Right hindlimb (tissue), 1 donor: ENCODE measurements at regions not wholly inside any gene's neighbourhood (a gene's known extent, or its start where the extent isn't known, plus 50 kb on each side); places are given as distances from the start of the nearest gene placed in this dataset.
"Not testable (repeated sequence)": the region's sequence is repeated elsewhere in the genome, so short reads cannot be mapped to it uniquely, and the experiment has no call there.

Experiments used
- DNase-seq: peaks from one replicate; pipeline ENCODE4 v3.0.0-alpha.2; 2018

GRCh38 chr7:153410997-153411642 lies 641.1 kb upstream of the DPP6 start:
- not testable (repeated sequence) for DNase-seq

DNA sequence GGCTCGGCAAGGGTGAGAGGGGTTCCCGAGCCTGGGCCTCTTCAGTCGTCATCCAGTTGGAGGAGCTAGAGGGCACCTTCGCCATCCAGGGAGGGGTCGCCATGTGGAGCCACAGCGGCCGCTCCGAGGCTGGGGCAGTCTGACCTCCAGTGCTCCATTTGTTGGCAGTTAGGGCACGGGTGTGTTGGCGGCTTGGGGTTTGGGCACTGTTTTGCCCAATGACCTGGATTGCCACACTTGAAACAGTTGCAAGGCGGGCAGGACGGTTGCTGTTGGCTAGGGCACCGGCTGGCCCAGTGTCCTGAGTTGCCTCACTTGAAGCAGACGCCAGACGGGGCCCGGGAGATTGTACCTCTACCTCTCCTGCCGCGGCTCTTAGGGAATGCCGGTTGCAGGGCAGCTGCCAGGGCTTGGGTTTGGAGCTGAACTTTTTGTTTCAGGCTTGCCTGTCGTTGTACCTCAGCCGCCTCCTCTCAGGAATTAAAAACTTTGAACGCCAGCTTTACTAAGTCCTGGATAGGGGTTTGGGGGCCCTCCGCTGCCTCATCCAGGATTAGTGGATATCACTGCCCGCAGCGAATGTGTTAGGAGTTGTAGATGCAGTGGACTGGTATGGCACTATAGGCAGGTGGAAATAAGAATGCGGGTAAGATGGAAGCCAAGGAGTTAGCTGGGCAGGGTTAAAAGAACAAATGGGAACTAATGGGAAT lies 639.9 kb upstream of the DPP6 start:
- DNase-seq = not testable (repeated sequence)

DNA sequence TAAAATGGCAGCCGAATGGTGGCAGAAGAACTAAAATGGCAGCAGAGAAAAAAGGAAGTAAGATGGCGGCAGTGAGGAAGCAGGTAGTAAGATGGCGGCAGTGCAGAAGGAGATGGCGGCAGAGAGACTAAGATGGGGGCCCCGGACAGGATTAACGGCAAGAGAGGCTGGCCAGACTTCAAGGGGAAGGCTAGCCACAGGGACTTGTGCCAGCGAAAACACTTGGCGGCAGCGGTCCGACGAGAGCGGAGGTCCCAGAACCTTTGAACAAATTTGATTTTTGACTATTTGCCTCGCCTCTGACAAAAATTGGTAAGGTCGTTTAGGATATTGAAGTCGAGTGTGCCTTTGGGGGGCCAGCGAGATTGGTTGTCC lies 639.4 kb upstream of the DPP6 start:
- DNase-seq = not testable (repeated sequence)

DNA sequence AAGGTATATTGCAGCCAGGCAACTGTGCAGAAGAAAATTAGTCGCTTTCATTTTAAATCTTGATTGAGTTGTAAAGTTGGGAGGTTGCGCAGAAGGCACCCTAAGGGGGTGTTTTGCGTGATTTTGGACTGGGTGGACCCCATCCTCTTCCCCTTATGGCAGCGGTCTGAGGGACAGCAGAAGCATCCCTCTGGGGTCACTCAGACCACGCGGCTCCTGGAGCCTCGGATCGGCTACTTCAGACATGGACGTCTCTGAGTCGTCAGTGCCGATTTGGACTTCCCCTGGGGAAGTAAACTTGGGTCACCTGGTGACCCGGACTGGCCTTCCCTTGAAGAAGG lies 639.0 kb upstream of the DPP6 start:
- DNase-seq = no peak

DNA sequence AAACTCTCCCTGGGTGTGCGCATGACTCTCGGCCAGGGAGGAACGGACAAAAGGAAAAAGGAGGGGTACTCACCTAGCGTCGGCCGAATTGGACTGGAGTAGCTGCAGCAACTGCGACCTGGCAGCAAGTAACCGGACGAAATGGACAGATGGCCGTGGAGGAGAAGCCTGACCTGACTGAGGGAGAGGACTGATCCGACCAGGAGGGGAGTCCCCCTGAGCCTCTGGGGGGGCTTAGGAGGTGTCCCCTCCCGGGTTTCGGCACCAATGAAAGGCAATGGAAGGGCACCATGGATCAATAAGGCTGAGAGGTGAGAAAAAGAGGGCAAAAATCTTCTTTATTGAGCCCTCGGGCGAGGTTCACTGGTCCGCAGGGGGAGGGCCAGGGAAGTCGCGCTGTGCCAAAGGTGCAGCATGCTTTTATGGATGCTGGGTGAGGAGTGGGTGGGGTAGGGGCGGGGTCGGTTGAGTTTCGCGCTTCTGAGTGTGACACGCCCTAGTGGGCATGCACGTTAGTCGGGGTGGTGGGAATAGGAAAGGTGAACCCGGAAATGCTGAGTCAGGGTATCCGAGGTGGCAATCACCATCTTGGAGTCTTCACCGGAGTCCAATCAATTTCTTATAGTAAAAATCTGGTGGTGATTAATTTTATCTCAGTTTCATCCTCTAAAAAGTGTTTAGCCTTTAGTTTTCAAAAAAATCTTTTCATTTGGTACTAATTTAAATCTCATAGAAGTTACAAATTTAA lies 638.5 kb upstream of the DPP6 start:
- DNase-seq = no peak

DNA sequence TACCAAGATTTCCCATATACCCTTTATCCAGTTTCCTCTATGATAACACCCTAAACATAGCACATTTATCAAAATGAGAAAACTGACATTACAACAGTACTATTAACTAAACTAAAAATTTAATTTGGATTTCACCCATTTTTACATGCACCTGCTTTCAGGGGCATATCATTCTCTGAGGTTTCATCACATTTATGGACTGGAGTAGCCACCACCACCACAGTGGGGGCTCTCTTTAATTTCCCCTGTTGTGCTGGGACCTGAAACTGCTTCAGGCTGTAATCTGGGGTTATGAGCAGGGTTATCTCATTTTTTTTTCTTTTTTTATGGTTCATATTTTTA lies 637.9 kb upstream of the DPP6 start:
- no peak for DNase-seq

DNA sequence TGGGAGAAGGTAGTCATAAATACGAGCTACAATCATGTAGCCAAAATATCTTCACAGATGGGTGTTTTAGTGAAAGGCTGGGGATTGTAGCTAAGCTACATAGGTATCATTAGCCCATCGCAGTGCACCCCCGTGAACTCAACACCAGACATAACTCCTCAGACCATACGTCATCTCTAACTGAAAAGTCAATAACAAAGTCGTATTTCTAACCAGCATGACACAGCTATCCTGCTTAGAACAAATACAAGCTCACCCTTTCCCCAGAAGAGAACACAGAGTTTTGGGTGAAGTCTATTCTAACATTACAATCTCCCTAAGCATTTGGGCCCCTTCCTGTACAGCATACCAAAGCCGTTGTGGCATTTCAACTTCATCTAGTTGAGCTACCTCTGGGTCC lies 636.6 kb upstream of the DPP6 start:
- no peak for DNase-seq

DNA sequence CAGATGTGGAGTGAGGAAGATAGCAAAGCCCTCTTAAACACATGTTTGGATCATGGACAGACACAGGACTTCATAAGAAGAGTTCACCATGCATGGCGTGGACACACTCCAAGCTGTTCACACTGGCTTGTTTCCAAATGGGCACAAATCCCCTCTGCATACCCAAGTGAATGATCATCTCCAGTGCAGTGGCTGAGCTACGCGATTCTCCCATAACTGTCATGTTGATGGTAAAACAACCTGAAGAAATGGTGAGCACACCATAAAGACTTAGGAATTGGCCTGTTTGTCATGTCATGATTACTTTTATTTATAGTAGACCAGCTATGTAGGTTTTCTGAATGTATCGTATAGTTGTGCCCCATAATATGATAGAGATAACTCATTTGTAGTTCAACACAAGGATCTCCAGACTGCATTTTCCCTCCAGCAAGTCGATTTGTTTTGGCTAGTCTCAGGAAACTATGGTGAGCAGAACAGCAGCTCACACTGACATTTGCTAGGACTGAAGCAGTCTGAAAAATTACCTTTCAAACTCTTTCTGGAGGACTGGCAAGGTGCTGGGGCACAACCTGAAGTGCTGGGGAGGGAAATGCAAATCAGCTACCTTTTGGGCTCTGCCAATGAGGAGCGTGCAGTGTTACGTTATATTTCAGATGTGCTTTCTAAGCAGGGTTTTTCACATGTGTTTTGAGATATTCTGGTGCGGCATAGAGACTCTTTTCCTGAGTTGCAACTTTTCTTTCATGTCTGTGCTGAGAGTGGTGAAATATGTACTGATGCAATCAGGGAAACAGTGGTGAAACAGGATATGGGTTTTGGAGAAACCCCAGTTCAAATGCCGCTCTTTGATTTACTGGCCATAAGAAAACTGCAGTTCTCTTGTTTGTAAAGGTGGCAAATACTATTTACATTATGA lies 629.6 kb upstream of the DPP6 start:
- DNase-seq = no peak

DNA sequence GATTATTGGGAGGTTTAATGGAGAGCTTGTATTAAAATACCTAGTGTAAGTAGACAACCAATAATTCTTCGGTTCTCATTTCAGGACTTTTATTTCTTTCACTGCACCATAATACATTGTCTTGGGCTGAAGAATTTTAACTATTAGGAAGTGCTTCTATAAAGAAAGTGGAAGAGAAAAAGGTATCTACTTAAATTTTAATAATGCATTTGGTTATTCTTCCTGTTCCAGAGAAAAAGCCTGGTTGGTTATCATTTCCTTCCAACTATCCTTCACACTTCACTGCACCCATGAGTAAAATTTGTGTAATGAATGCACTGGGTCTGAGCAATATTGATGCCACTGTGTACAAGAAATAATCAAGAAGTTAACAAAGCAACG lies 629.0 kb upstream of the DPP6 start:
- DNase-seq = no peak

DNA sequence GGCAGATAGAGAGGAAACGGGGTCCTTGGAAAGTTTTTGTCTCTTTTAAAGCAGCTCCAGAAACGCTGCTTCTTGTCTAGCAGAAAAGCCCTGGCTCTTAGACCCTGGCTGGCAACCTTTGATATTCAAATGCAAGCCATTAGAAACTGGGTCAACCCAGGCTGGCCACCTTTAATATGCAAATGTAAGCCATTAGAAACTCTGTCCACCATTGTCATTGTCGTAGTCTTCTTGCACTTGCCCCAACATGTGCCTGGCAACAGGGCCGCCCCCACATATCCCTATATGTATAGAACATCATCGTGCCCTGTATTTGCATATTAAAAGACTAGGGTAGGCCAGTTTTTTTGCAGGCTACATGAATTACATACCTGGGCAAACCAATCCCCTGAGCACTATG lies 621.3 kb upstream of the DPP6 start:
- DNase-seq = no peak

DNA sequence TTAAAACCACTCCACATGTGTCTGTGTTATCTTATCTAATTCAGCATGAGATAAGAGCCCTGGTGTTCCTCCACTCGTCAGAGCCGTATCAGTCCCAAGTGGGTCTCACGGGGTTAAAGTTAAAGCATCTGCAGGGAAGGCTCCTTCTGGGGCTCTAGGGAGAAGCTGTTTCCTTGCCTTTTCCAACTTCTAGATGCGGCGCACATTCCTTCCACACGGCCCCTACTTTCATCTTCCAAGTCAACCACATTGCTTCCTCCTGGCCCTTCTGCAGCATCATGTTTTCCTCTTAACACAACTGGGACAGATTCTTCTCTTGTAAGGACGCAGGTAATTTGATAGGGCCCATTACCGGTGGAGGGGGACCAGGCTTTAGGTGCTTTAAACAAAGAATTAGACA lies 620.1 kb upstream of the DPP6 start:
- DNase-seq = peak; percentile 25

DNA sequence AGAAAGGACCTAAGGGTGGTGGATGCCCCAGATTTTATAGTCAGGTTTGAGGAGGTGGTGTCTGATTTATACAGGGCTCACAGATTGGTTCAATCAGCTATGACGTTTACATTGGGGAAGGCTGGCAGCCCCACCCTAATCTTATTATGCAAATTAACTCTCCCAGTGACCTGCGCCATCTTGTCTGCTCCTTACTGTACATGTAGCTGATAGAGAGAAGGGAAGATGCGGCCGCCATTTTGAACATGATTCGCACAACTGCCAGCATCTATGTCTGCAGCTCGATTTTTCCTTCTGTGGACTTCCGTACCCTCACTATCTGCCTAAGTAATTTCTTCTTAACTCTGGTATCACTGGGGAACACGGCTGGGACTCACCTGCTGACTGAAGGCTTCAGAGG lies 619.0 kb upstream of the DPP6 start:
- no peak for DNase-seq

DNA sequence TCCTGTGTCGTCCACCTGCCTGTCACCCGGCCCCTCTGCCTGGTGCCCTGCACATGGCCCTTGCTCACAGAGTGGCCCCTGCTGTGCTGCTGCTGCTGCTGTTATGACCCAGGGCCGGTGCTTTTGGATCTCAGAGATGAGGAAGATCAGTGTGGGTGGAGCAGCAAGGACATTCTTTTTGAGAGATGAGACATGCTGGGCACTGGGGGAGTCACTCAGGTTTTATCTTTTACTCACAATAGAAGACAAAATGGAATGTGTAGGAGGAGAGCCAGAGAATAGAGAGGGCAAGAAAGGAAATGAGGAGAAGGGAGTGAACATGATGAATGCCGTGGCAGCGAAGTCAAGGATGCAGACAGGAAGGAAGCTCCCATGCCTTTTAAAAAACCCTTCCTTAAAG lies 611.5 kb upstream of the DPP6 start:
- no peak for DNase-seq

GRCh38 chr7:153443032-153443701 lies 609.0 kb upstream of the DPP6 start:
- DNase-seq = no peak

- DNase-seq = no peak
Observed at GRCh38 chr7:153444641-153445040, 607.6 kb upstream of the DPP6 start.

- DNase-seq = no peak
Observed at GRCh38 chr7:153445641-153446040, 606.6 kb upstream of the DPP6 start.

GRCh38 chr7:153446490-153446889 lies 605.7 kb upstream of the DPP6 start:
- DNase-seq = no peak

- no peak for DNase-seq
Observed at GRCh38 chr7:153447011-153447410, 605.2 kb upstream of the DPP6 start.

- DNase-seq = no peak
Observed at GRCh38 chr7:153452661-153453060, 599.5 kb upstream of the DPP6 start.

GRCh38 chr7:153454306-153454705 lies 597.9 kb upstream of the DPP6 start:
- DNase-seq = no peak

DNA sequence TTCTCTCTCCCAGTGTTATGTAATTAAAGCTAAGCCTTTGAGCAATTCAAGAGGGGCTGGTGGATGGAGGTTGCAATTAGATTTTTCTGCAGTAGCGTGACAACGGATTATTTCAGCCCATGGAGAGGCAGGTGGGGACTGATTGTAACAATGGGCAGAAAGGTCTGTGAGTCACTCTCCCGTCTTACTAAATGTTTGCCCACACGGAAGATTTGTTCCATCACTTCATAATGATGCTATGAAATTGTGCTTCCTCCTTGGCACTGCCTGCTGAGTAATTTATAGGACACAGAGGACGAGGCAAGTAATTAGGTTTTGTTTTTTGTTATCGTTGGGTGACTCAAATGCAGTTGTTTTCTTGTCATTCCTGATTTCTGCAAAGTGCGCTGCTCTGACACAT lies 594.5 kb upstream of the DPP6 start:
- DNase-seq = no peak

DNA sequence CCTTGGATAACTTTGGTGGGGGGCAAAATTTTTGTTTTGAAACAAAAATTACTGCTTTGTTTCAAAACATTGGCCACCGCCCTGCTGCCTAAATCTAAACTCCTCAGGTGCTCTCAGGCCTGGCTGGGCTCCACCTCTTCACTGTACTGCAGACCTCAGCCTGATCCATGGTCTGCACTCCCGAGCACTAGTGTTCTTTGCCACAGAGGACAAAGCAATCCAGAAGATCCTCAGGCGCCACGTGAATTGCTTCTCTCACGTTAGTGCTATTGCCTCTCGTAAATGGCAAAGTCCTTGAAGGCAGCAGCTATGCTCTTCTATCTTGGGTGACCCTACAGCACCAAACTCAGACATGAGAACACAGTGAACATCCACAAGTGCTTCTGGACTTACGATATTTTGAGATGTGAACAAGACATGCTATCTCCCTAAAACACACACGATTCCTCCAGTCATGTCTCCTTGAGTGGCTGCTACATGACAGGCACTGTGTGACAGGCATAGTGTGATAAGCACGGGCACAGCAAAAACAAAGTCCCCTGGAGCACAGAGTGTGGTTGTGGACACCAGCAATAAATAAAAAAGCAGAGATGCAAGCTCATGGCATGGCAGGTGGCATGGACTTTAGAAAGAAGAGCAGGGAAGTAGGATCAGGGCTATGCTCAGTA lies 582.1 kb upstream of the DPP6 start:
- no peak for DNase-seq
